ENCODE measurements at regions not wholly inside any gene's neighbourhood (a gene's known extent, or its start where the extent isn't known, plus 50 kb on each side); places are given as distances from the start of the nearest gene placed in this dataset.

- in situ Hi-C loops (cut with HindIII; ENCODE audit: low pct_unique_long_range_greater_than_20kb, low sequenced_read_pairs), result no loop called here
- no peaks in the 10 kb centered on the region for H3K27me3 ChIP-seq (ENCODE audit: control insufficient read depth, insufficient read depth, low read length)
- no peaks in the 10 kb centered on the region for H3K4me1 ChIP-seq (ENCODE audit: control insufficient read depth, insufficient read depth, low read length)
- no peak overlapping the region for H3K27ac ChIP-seq (ENCODE audit: low read length)
- DNase-seq (ENCODE audit: low read depth, low spot score) (no peak), ATAC-seq (no peak)
- no peak overlapping the region for H3K4me3 ChIP-seq (ENCODE audit: low read depth in 2 of 2, low read length in 2 of 2)
- H3K36me3 ChIP-seq (ENCODE audit: control insufficient read depth, insufficient read depth, low read length), result no peaks in the 10 kb centered on the region
- H3K9me3 ChIP-seq (ENCODE audit: control insufficient read depth, insufficient read depth, low read depth, low read length), result no peaks in the 10 kb centered on the region
- CTCF ChIA-PET, result no interaction called here
- POLR2A ChIA-PET, result no interaction called here
- no TSS peak for BruUV-seq (replicated peaks)
- intact Hi-C loops (cut with micrococcal nuclease; ENCODE audit: unreplicated experiment), result no loop called here
- no peak for TF ChIP-seq REST (IDR thresholded peaks at IDR 0.05; ENCODE audit: insufficient read depth in 1 of 2, low read depth in 2 of 2, low read length in 1 of 2)
- TF ChIP-seq SIN3A (IDR thresholded peaks at IDR 0.05; ENCODE audit: borderline replicate concordance, insufficient read depth, low read depth, low read length), result no peak
- no peak for TF ChIP-seq POLR2AphosphoS5 (IDR thresholded peaks at IDR 0.05; ENCODE audit: low read depth, low read length)
- TF ChIP-seq TCF7L2 (IDR thresholded peaks at IDR 0.05; ENCODE audit: low read depth, low read length), result no peak
- TF ChIP-seq CTCF (IDR thresholded peaks at IDR 0.05), result no peak
Observed at GRCh38 chr1:102085896-102086295, 89.2 kb upstream of the OLFM3 start.

GRCh38 chr1:102084771-102085535 lies 88.2 kb upstream of the OLFM3 start:
- DNase-seq (ENCODE audit: low read depth, low spot score) (no peak), ATAC-seq (no peak)
- BruUV-seq (replicated peaks), result no TSS peak
- no peak for TF ChIP-seq SIN3A (IDR thresholded peaks at IDR 0.05; ENCODE audit: borderline replicate concordance, insufficient read depth, low read depth, low read length)
- no peak for TF ChIP-seq TCF7L2 (IDR thresholded peaks at IDR 0.05; ENCODE audit: low read depth, low read length)
- no peak for TF ChIP-seq CTCF (IDR thresholded peaks at IDR 0.05)
- no peak for TF ChIP-seq POLR2AphosphoS5 (IDR thresholded peaks at IDR 0.05; ENCODE audit: low read depth, low read length)
- TF ChIP-seq REST (IDR thresholded peaks at IDR 0.05; ENCODE audit: insufficient read depth in 1 of 2, low read depth in 2 of 2, low read length in 1 of 2), result no peak
- Histone ChIP-seq H3K4me1 (ENCODE audit: control insufficient read depth, insufficient read depth, low read length) (no peaks in the 10 kb centered on the region), H3K36me3 (ENCODE audit: control insufficient read depth, insufficient read depth, low read length) (no peaks in the 10 kb centered on the region), H3K4me3 (ENCODE audit: low read depth in 2 of 2, low read length in 2 of 2) (no peak overlapping the region), H3K27ac (ENCODE audit: low read length) (no peak overlapping the region), H3K9me3 (ENCODE audit: control insufficient read depth, insufficient read depth, low read depth, low read length) (no peaks in the 10 kb centered on the region), H3K27me3 (ENCODE audit: control insufficient read depth, insufficient read depth, low read length) (no peaks in the 10 kb centered on the region)
- intact Hi-C loops (cut with micrococcal nuclease; ENCODE audit: unreplicated experiment), result no loop called here
- in situ Hi-C loops (cut with HindIII; ENCODE audit: low pct_unique_long_range_greater_than_20kb, low sequenced_read_pairs), result no loop called here
- CTCF ChIA-PET, result no interaction called here
- POLR2A ChIA-PET, result no interaction called here

All from Panc1 (cell line).